ENCODE measurements at regions not wholly inside any gene's neighbourhood (a gene's known extent, or its start where the extent isn't known, plus 50 kb on each side); places are given as distances from the start of the nearest gene placed in this dataset.

DNA sequence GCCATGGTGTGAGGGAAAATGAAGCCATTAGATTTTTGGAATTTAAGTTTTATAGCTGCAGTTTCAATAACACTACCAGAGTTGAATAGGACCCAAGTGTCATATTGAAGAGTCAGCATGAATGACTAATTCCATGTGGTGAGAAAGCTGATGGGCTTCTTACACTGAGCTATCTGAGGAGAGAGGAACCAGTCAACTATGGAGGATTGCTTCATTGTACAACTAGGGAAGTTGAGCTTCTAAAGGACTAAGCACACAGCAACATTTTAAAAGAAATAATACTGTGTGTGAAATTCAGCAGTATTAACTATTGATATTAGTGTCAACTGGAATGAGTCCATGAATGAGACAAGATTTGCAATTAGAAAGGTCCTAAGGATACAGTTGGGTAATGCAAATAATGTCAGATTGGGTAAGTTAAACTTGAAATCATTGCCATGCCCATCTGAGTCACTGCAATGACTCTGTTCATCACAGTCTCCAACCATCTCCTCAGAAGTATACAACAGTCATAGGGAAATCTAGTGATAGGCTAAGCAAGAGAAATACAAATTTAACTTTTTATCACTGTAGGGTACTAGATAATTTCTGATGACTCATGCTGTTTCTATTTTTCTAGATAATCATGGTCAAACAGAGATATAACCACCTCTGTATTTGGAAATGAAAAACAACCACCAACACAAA lies 394.2 kb downstream of the FSCB start:
- dilution Hi-C loops (cut with MboI; ENCODE audit: extremely low pct_ligation_motif_present, low sequenced_read_pairs) (no loop called here), intact Hi-C loops (cut with micrococcal nuclease) (no loop called here)
- Histone ChIP-seq H3K4me2 (ENCODE audit: insufficient read depth, low read length) (no peak overlapping the region), H3K9me3 (replicated peaks; ENCODE audit: control insufficient read depth, insufficient read depth, low read length) (no peaks in the 10 kb centered on the region), H3K4me1 (ENCODE audit: control insufficient read depth, extremely low read depth, insufficient read depth, low read length) (no peaks in the 10 kb centered on the region), H3K9ac (replicated peaks; ENCODE audit: extremely low read depth, insufficient read depth, low read length) (no peak overlapping the region), H3K36me3 (ENCODE audit: control insufficient read depth in 2 of 2, extremely low read depth in 1 of 2, insufficient read depth in 2 of 2, low read length in 2 of 2) (no peaks in the 10 kb centered on the region), H3K9me1 (replicated peaks; ENCODE audit: control insufficient read depth, extremely low read depth, insufficient read depth, low read length) (no peaks in the 10 kb centered on the region), H3K79me2 (ENCODE audit: control insufficient read depth, insufficient read depth, low read length) (no peaks in the 10 kb centered on the region), H3K4me3 (replicated peaks in 1 of 3; ENCODE audit: insufficient read depth in 1 of 3, low read depth in 1 of 3, low read length in 3 of 3) (no peak overlapping the region), H4K20me1 (replicated peaks; ENCODE audit: control insufficient read depth, extremely low read depth, insufficient read depth, low read length) (no peaks in the 10 kb centered on the region), H3K27ac (ENCODE audit: insufficient read depth, low read depth, low read length) (no peak overlapping the region), H3K27me3 (ENCODE audit: control insufficient read depth in 2 of 2, insufficient read depth in 2 of 2, low read length in 2 of 2) (no peaks in the 10 kb centered on the region), H2AFZ (ENCODE audit: low read depth, low read length) (no peak overlapping the region)
- ChIA-PET POLR2A (no interaction called here), CTCF (no interaction called here)
- no peak for TF ChIP-seq JUN (IDR thresholded peaks at IDR 0.05; ENCODE audit: borderline replicate concordance, insufficient read depth, insufficient read length, low read depth)
- TF ChIP-seq MAX (IDR thresholded peaks at IDR 0.05; ENCODE audit: insufficient read depth, insufficient read length), result no peak
- TF ChIP-seq EZH2 (IDR thresholded peaks at IDR 0.05; ENCODE audit: borderline replicate concordance, low read depth, low read length, severe bottlenecking), result no peak
- no peak for TF ChIP-seq FOS (IDR thresholded peaks at IDR 0.05; ENCODE audit: borderline replicate concordance, insufficient read depth, low read length)
- no peak for TF ChIP-seq MYC (IDR thresholded peaks at IDR 0.05; ENCODE audit: low read depth, low read length)
- no peak for TF ChIP-seq POLR2A (IDR thresholded peaks at IDR 0.05; ENCODE audit: low read depth, low read length)
- no peak for TF ChIP-seq GATA2 (IDR thresholded peaks at IDR 0.05; ENCODE audit: insufficient read depth, insufficient read length, low read depth, low read length)
- TF ChIP-seq CTCF (IDR thresholded peaks at IDR 0.05; ENCODE audit: extremely low read depth in 1 of 2, insufficient read depth in 1 of 2, low read depth in 1 of 2, low read length in 2 of 2), result no peak
- no peak for TF ChIP-seq POLR2AphosphoS5 (IDR thresholded peaks at IDR 0.05; ENCODE audit: insufficient read depth, low read depth, low read length)
- DNase-seq (ENCODE audit: low read depth, low spot score) (no peak), FAIRE-seq (no peak)
- no TSS peak for BruUV-seq (replicated peaks)

Data from endothelial cell of umbilical vein (primary cell).